H1 (cell line): ENCODE measurements at regions not wholly inside any gene's neighbourhood (a gene's known extent, or its start where the extent isn't known, plus 50 kb on each side); places are given as distances from the start of the nearest gene placed in this dataset.

Experiments used
- CTCF ChIA-PET: fragments of 300-600 bp; sonication (Branson Sonifier 250); formaldehyde crosslinking; loops from one replicate; lab custom pipeline; 2021; ENCODE audit not compliant: partially characterized antibody; lab: Charles Lee
- POLR2A ChIA-PET: fragments of 300-600 bp; sonication (Branson Sonifier 250); formaldehyde crosslinking; loops from one replicate; lab custom pipeline; 2021; ENCODE audit warnings: inconsistent platforms; ENCODE audit not compliant: partially characterized antibody; lab: Charles Lee
- DNase-seq, 2 experiments: peaks; one replicate each; pipeline versions ENCODE4 v3.0.0 to v3.0.0-alpha.2; 2010 to 2022; ENCODE audit warnings: low spot score in 2 of 2, low read depth in 1 of 2, mixed read lengths in 1 of 2
- FAIRE-seq: peaks from 2 replicates; lab custom pipeline; 2011; peaks lifted over from hg19 to GRCh38; lab: Jason Lieb, UNC
- H2AFZ ChIP-seq: 2 replicates; pipeline ENCODE4 v1.8.1; 2012; ENCODE audit warnings: low read length, inconsistent platforms
- H2AK5ac ChIP-seq: 2 replicates; pipeline ENCODE4 v1.6.1; 2013; ENCODE audit warnings: low read depth, low read length
- H2BK120ac ChIP-seq: replicated peaks from 2 replicates; pipeline ENCODE3; 2013; ENCODE audit warnings: low read depth, low read length, inconsistent platforms
- H2BK12ac ChIP-seq: 2 replicates; pipeline ENCODE4 v1.6.1; 2013; ENCODE audit warnings: low read depth, low read length
- H2BK15ac ChIP-seq: 2 replicates; pipeline ENCODE4 v1.6.1; 2013; ENCODE audit warnings: low read length
- H2BK20ac ChIP-seq: 2 replicates; pipeline ENCODE4 v1.6.1; 2013; ENCODE audit warnings: low read length
- H2BK5ac ChIP-seq: 2 replicates; pipeline ENCODE4 v1.6.1; 2013; ENCODE audit warnings: low read depth, low read length
- H3K14ac ChIP-seq: 2 replicates; pipeline ENCODE4 v1.6.1; 2013; ENCODE audit warnings: inconsistent platforms; ENCODE audit not compliant: insufficient read length
- H3K18ac ChIP-seq: 2 replicates; pipeline ENCODE4 v1.6.1; 2013; ENCODE audit warnings: low read length; ENCODE audit errors: extremely low read depth
- H3K23ac ChIP-seq: 2 replicates; pipeline ENCODE4 v1.6.1; 2013; ENCODE audit warnings: inconsistent platforms; ENCODE audit not compliant: insufficient read length
- H3K23me2 ChIP-seq: 2 replicates; pipeline ENCODE4 v1.6.1; 2013; ENCODE audit warnings: low read depth, low read length
- H3K27ac ChIP-seq: 2 replicates; pipeline ENCODE4 v1.6.1; 2011; ENCODE audit warnings: low read depth, low read length, inconsistent platforms
- H3K27me3 ChIP-seq, 4 experiments: replicated peaks in 1 of 4; 1 replicate in 1 of 4; 2 replicates in 3 of 4; pipeline versions ENCODE4 v1.6.1 to v1.8.1; 2011 to 2013; ENCODE audit warnings: low read length in 3 of 4, mild to moderate bottlenecking in 3 of 4, inconsistent platforms in 2 of 4, mixed read lengths in 2 of 4, moderate library complexity in 1 of 4; ENCODE audit not compliant: control insufficient read depth in 3 of 4, insufficient read depth in 3 of 4; ENCODE audit errors: extremely low read depth in 1 of 4
- H3K36me3 ChIP-seq, 4 experiments: 2 replicates each; pipeline versions ENCODE4 v1.6.1 to v1.8.1; 2011 to 2013; ENCODE audit warnings: mild to moderate bottlenecking in 4 of 4, low read length in 3 of 4, moderate library complexity in 2 of 4, control low read depth in 1 of 4, inconsistent platforms in 1 of 4; ENCODE audit not compliant: insufficient read depth in 4 of 4, control insufficient read depth in 2 of 4
- H3K4ac ChIP-seq: replicated peaks from 2 replicates; pipeline ENCODE3; 2013; ENCODE audit warnings: low read length, low read depth, mixed read lengths, inconsistent platforms; ENCODE audit not compliant: insufficient read length
- H3K4me1 ChIP-seq, 4 experiments: replicated peaks in 1 of 4; 1 replicate in 1 of 4; 2 replicates in 3 of 4; pipeline versions ENCODE4 v1.6.1 to v1.8.1; 2011 to 2013; ENCODE audit warnings: low read length in 3 of 4, inconsistent platforms in 2 of 4, mixed read lengths in 1 of 4; ENCODE audit not compliant: insufficient read depth in 4 of 4, control insufficient read depth in 3 of 4
- H3K4me2 ChIP-seq, 2 experiments: 2 replicates each; pipeline versions ENCODE4 v1.6.1 to v1.8.1; 2011 to 2013; ENCODE audit warnings: low read depth in 2 of 2, low read length in 2 of 2, control low read depth in 1 of 2, inconsistent platforms in 1 of 2, mild to moderate bottlenecking in 1 of 2; ENCODE audit not compliant: insufficient read depth in 1 of 2
- H3K4me3 ChIP-seq, 4 experiments: fragments of 200-600, 300-600 bp in 1 of 4; sonication (generic), shearing (Covaris generic), sonication (Bioruptor Twin) in 1 of 4; 2 replicates each; pipeline versions ENCODE4 v1.5.1 to v1.8.1; 2011 to 2016; ENCODE audit warnings: low read length in 4 of 4, low read depth in 3 of 4, control low read depth in 2 of 4, inconsistent platforms in 2 of 4, mild to moderate bottlenecking in 2 of 4, mixed read lengths in 1 of 4, moderate library complexity in 1 of 4; ENCODE audit not compliant: insufficient read depth in 2 of 4; ENCODE audit errors: extremely low read depth in 1 of 4
- H3K56ac ChIP-seq: replicated peaks from 2 replicates; pipeline ENCODE3; 2013; ENCODE audit warnings: low read depth, mild to moderate bottlenecking, mixed read lengths, low read length, inconsistent platforms; ENCODE audit not compliant: insufficient read length
- H3K79me1 ChIP-seq: 2 replicates; pipeline ENCODE4 v1.6.1; 2013; ENCODE audit warnings: low read depth, low read length, control low read depth
- H3K79me2 ChIP-seq, 2 experiments: 2 replicates each; pipeline versions ENCODE4 v1.6.1 to v1.8.1; 2012 to 2013; ENCODE audit warnings: low read length in 2 of 2, mild to moderate bottlenecking in 2 of 2, inconsistent platforms in 1 of 2; ENCODE audit not compliant: insufficient read depth in 2 of 2, control insufficient read depth in 1 of 2
- H3K9ac ChIP-seq, 4 experiments: replicated peaks in 1 of 4; 1 replicate in 1 of 4; 2 replicates in 3 of 4; pipeline versions ENCODE4 v1.6.1 to v1.8.1; 2011 to 2013; ENCODE audit warnings: low read depth in 3 of 4, low read length in 3 of 4, control low read depth in 2 of 4, mild to moderate bottlenecking in 2 of 4, moderate library complexity in 2 of 4, inconsistent platforms in 1 of 4; ENCODE audit errors: extremely low read depth in 1 of 4
- H3K9me3 ChIP-seq, 2 experiments: 2 replicates each; pipeline versions ENCODE4 v1.6.1 to v1.8.1; 2012 to 2013; ENCODE audit warnings: mild to moderate bottlenecking in 2 of 2, moderate library complexity in 2 of 2, control low read depth in 1 of 2, inconsistent platforms in 1 of 2, low read depth in 1 of 2, low read length in 1 of 2, mixed read lengths in 1 of 2; ENCODE audit not compliant: insufficient read depth in 2 of 2
- H4K20me1 ChIP-seq, 2 experiments: replicated peaks in 1 of 2; 2 replicates each; pipeline versions ENCODE3 to v1.8.1; 2011 to 2013; ENCODE audit warnings: inconsistent platforms in 2 of 2, low read length in 2 of 2, mild to moderate bottlenecking in 1 of 2; ENCODE audit not compliant: insufficient read depth in 2 of 2, control insufficient read depth in 1 of 2
- H4K5ac ChIP-seq: 2 replicates; pipeline ENCODE4 v1.6.1; 2013; ENCODE audit warnings: low read length, low read depth, mixed read lengths, inconsistent platforms; ENCODE audit not compliant: insufficient read length
- H4K8ac ChIP-seq: 2 replicates; pipeline ENCODE4 v1.8.0; 2013; ENCODE audit warnings: mild to moderate bottlenecking, moderate library complexity, low read length, inconsistent platforms; ENCODE audit not compliant: insufficient read depth; ENCODE audit errors: extremely low read depth
- H4K91ac ChIP-seq: replicated peaks from 2 replicates; pipeline ENCODE3; 2013; ENCODE audit warnings: low read length, mixed read lengths, inconsistent platforms; ENCODE audit not compliant: insufficient read length
- ASH2L ChIP-seq: fragments of 200-600, 300-600 bp; sonication (generic); IDR thresholded peaks from one replicate; pipeline ENCODE4 v1.7.1; 2017; ENCODE audit warnings: low read length
- CHD1 ChIP-seq: IDR thresholded peaks from 2 replicates; pipeline ENCODE4 v1.6.1; 2012; ENCODE audit warnings: low read depth, low read length, improper control_type of control experiment
- CTBP2 ChIP-seq: IDR thresholded peaks from 2 replicates; pipeline ENCODE4 v1.7.0; 2011; ENCODE audit warnings: borderline replicate concordance, mild to moderate bottlenecking, moderate library complexity, mixed read lengths, low read length; ENCODE audit not compliant: insufficient read depth, insufficient read length
- FOSL1 ChIP-seq: IDR thresholded peaks from 2 replicates; pipeline ENCODE4 v1.6.1; 2011; ENCODE audit warnings: mild to moderate bottlenecking, low read depth, low read length, moderate library complexity; ENCODE audit not compliant: insufficient read depth
- GABPA ChIP-seq: IDR thresholded peaks from 2 replicates; pipeline ENCODE4 v1.6.1; 2011; ENCODE audit warnings: mild to moderate bottlenecking, low read length, moderate library complexity, borderline replicate concordance; ENCODE audit not compliant: insufficient read depth
- JUN ChIP-seq: IDR thresholded peaks from 2 replicates; pipeline ENCODE4 v1.6.1; 2011; ENCODE audit warnings: low read depth, mild to moderate bottlenecking, improper control_type of control experiment, low read length
- KDM5A ChIP-seq: fragments of 200-600 bp; IDR thresholded peaks from 2 replicates; pipeline ENCODE4 v1.7.1; 2012; ENCODE audit warnings: mild to moderate bottlenecking, low read length, inconsistent platforms, mixed read lengths
- POLR2A ChIP-seq, 2 experiments: IDR thresholded peaks; 1 replicate in 1 of 2; 2 replicates in 1 of 2; pipeline ENCODE4 v1.6.1; 2011; ENCODE audit warnings: low read depth in 2 of 2, low read length in 2 of 2, mild to moderate bottlenecking in 2 of 2; ENCODE audit errors: control extremely low read depth in 1 of 2
- POU5F1 ChIP-seq: IDR thresholded peaks from 2 replicates; pipeline ENCODE4 v1.6.1; 2011; ENCODE audit warnings: low read depth, mild to moderate bottlenecking, low read length, moderate library complexity
- RAD21 ChIP-seq, 2 experiments: IDR thresholded peaks in 1 of 2; conservative IDR thresholded peaks in 1 of 2; 2 replicates each; pipeline ENCODE4 v1.6.1; 2011; ENCODE audit warnings: low read depth in 2 of 2, low read length in 2 of 2, improper control_type of control experiment in 1 of 2, inconsistent platforms in 1 of 2, mild to moderate bottlenecking in 1 of 2, moderate library complexity in 1 of 2
- RXRA ChIP-seq: IDR thresholded peaks from 2 replicates; pipeline ENCODE4 v1.6.1; 2011; ENCODE audit warnings: low read depth, mild to moderate bottlenecking, low read length, moderate library complexity; ENCODE audit not compliant: insufficient read depth
- SP1 ChIP-seq: IDR thresholded peaks from 2 replicates; pipeline ENCODE4 v1.6.1; 2011; ENCODE audit warnings: low read depth, low read length
- SP2 ChIP-seq: IDR thresholded peaks from 2 replicates; pipeline ENCODE4 v1.6.1; 2012; ENCODE audit warnings: mild to moderate bottlenecking, low read length, inconsistent platforms
- TAF7 ChIP-seq: optimal IDR thresholded peaks from 2 replicates; pipeline ENCODE3; 2011; ENCODE audit warnings: low read depth, mild to moderate bottlenecking, inconsistent platforms, low read length, moderate library complexity, borderline replicate concordance
- TBP ChIP-seq: IDR thresholded peaks from 2 replicates; pipeline ENCODE4 v1.6.1; 2011; ENCODE audit warnings: low read depth, low read length, improper control_type of control experiment
- WGBS, 2 experiments: shearing (Covaris generic) in 1 of 2; methylation state at CpG; one replicate each; pipeline versions ENCODE4 v1.1.6 to v1.1.7; 2013 to 2015; ENCODE audit warnings: low lambda C conversion rate in 2 of 2, mixed read lengths in 2 of 2, inconsistent platforms in 1 of 2, low coverage in 1 of 2, missing lambda C conversion rate in 1 of 2; ENCODE audit not compliant: insufficient replicate concordance in 2 of 2, insufficient coverage in 1 of 2, insufficient read length in 1 of 2; ENCODE audit errors: extremely low coverage in 1 of 2, missing lambda C conversion rate in 1 of 2; 5-methylcytosine and 5-hydroxymethylcytosine counted together

DNA sequence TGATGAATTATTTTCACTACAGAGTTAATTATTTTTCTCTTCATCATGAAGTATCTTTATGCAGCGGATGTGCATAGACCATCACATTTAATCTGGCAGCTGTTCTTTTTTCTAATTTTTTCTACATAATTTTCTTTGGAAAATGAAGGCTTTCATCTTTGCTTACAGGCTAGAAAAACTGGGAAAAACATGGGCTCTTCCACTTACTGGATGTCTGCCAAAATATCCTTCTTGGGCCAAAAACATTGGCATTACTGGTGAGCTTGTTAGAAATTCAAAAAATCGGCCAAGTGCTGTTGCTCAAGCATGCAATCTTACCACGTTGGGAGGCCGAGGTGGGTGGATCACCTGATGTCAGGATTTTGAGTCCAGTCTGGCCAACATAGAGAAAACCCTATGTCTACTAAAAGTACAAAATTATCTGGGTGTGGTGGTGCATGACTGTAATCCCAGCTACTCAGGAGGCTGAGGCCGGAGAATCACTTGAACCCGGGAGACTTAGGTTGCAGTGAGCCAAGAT is 176.8 kb downstream of the ZNF737 start:
- H2BK12ac ChIP-seq = no peak overlapping the region
- ChIA-PET POLR2A (interaction anchor here (1.2 kb wide), 1 partner anchor 21 kb away, joined by 3 read pairs; no protein-coding TSS in a partner anchor), CTCF (no interaction called here)
- no peak overlapping the region for H3K14ac ChIP-seq
- no peak overlapping the region for H2AK5ac ChIP-seq
- no peak overlapping the region for H3K23ac ChIP-seq
- 85% methylated on average over 6 of the region's 6 CpGs; no CpG with 5 or more reads in 1 of the 2 experiments for WGBS, 2 experiments
- no peak overlapping the region for H3K56ac ChIP-seq
- H3K9ac ChIP-seq = no peak overlapping the region
- no peak overlapping the region for H2BK120ac ChIP-seq
- H3K27me3 ChIP-seq = no peaks in the 10 kb centered on the region
- no peak for DNase-seq
- no peak overlapping the region for H3K4me3 ChIP-seq
- H4K91ac ChIP-seq = no peak overlapping the region
- H2BK5ac ChIP-seq = no peak overlapping the region
- no peaks in the 10 kb centered on the region for H3K79me2 ChIP-seq
- no peak overlapping the region for H2BK20ac ChIP-seq
- H3K79me1 ChIP-seq = no peaks in the 10 kb centered on the region
- H3K36me3 ChIP-seq = no peaks in the 10 kb centered on the region; a peak in 1 of 8 replicates
- no peak overlapping the region for H3K4me2 ChIP-seq
- H3K23me2 ChIP-seq = no peaks in the 10 kb centered on the region
- H2BK15ac ChIP-seq = no peak overlapping the region
- no peak overlapping the region for H3K4ac ChIP-seq
- no peak for FAIRE-seq
- H3K27ac ChIP-seq = no peak overlapping the region
- no peaks in the 10 kb centered on the region for H3K9me3 ChIP-seq
- no peak overlapping the region for H2AFZ ChIP-seq
- H3K4me1 ChIP-seq = no peaks in the 10 kb centered on the region
- no peak overlapping the region for H4K5ac ChIP-seq
- H4K8ac ChIP-seq = no peak overlapping the region
- no peak overlapping the region for H3K18ac ChIP-seq
- H4K20me1 ChIP-seq = no peaks in the 10 kb centered on the region
- TF ChIP-seq TAF7 = no peak
- no peak for TF ChIP-seq POU5F1
- TF ChIP-seq GABPA = no peak
- no peak for TF ChIP-seq ASH2L
- no peak for TF ChIP-seq KDM5A
- no peak for TF ChIP-seq SP2
- no peak for TF ChIP-seq CHD1
- no peak for TF ChIP-seq FOSL1
- no peak for TF ChIP-seq RXRA
- no peak for TF ChIP-seq TBP
- TF ChIP-seq RAD21 (IDR thresholded peaks at IDR 0.05 in 1 of 2, conservative IDR thresholded peaks at IDR 0.05 in 1 of 2; ENCODE audit: low read depth in 2 of 2, low read length in 2 of 2) = no peak
- TF ChIP-seq POLR2A (IDR thresholded peaks at IDR 0.05; ENCODE audit: control extremely low read depth in 1 of 2, low read depth in 2 of 2, low read length in 2 of 2) = no peak
- TF ChIP-seq CTBP2 = no peak
- TF ChIP-seq JUN = no peak
- TF ChIP-seq SP1 = no peak
